Activated CD4-positive, alpha-beta T cell treated with anti-CD3 and anti-CD28 coated beads, Interleukin-2, Interleukin-4, amounts not matched to agents 100 ng/mL and 50 ng/mL, durations not matched to agents 16 hours and 8 hours (primary cell): ENCODE measurements at regions not wholly inside any gene's neighbourhood (a gene's known extent, or its start where the extent isn't known, plus 50 kb on each side); places are given as distances from the start of the nearest gene placed in this dataset.

Experiments
- DNase-seq: peaks from one replicate; pipeline ENCODE4 v3.0.0-alpha.2; 2020; ENCODE audit warnings: low spot score

GRCh38 chr1:177571485-177572076 lies 398.3 kb downstream of the SEC16B start:
- DNase-seq, result no peak

DNA sequence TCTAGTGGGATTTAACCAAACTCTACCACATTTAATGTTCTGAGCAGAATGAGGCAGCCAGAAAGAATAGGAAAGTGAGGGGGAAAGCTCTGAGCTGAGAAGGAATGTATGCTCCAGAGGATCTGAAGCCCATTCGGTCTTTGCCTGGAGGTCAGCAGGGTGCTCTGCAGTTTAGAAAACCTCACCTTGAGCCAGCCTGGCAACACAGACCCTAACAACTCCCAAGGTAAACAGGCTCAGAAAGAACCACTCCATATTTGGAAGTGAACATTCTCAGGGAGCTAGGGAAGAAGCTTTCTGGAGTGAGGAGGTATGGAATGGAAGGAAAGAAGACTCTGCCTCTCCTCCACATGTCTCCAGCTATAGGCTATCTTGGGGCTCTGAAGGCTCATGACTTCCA lies 398.8 kb downstream of the SEC16B start:
- DNase-seq, result no peak

DNA sequence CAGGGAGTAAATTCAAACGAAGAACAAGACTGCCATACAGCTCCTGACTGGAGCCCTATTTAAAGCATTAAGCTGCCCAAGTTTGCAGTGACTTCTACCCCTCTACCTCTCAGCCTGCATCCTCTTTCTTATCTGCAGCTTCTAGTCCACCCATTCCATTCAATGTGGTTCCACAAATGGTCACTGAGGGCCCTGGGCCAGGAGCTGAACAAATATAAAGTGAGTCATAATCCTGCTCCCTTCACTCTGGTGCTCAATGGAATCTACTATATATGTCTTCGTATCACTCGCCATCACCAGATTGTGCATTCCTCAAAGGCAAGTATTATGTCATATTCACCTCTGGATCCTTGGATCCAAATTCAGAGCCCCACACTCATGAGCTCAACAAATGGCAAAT lies 398.7 kb downstream of the BRINP2 start:
- no peak for DNase-seq

DNA sequence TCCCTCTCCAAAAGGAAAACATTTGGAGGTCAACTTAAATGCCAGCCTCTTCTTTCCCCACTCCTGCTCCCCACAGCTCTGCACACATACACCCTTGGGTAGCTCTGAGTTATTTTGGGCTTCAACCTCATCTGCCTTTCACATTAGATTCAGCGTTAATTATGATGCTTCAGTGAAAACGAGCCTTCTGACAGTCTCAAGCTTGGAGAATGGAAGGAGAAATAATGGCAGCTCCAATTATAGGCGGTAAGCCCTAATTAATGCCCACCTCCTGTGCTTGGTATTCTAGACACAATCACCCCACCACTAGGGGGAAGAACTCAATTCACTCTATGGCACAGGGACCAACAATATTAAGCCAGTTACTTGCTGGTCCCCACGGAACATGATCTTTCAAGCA lies 397.9 kb downstream of the BRINP2 start:
- no peak for DNase-seq

GRCh38 chr1:177567393-177567792 lies 396.6 kb downstream of the BRINP2 start:
- no peak for DNase-seq

- DNase-seq, result no peak
Measured at GRCh38 chr1:177566495-177566894, 395.7 kb downstream of the BRINP2 start.

DNA sequence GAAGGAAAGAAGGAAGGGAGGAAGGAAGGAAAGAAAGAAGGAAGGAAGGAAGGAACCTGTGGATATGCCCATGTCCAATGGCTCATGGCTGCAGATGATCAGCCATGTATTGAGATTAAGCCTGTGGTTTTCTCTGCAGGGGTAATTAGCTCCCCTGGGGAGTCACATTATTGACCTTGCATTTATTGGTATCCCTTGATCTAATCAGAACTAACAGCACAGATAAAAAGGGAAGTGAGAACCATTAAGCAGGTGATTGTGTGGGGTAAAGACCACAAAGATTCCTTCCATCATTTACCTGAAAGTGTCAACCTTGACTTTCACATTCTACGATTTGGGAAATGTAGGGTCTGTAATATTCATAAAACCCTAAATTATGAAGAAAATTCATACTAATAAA lies 390.7 kb downstream of the BRINP2 start:
- no peak for DNase-seq

GRCh38 chr1:177558372-177558771 lies 387.6 kb downstream of the BRINP2 start:
- DNase-seq, result no peak

DNA sequence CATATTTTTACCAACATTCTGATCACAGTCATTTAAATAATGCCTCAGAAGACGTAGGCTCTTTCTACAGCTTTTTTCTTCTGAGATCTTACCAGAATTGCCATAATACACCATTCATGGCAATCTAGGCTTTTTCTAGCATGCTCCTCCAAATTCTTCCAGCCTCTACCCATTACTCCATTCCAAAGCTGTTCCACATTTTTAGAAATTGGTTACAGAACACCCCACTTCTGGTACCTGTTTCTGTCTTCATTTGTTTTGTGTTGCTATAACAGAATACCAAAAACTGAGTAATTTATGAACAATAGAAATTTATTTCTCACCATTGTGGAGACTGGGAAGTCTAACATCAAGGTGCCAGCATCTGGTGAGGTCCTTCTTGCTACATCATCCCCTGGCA lies 385.4 kb downstream of the BRINP2 start:
- no peak for DNase-seq

DNA sequence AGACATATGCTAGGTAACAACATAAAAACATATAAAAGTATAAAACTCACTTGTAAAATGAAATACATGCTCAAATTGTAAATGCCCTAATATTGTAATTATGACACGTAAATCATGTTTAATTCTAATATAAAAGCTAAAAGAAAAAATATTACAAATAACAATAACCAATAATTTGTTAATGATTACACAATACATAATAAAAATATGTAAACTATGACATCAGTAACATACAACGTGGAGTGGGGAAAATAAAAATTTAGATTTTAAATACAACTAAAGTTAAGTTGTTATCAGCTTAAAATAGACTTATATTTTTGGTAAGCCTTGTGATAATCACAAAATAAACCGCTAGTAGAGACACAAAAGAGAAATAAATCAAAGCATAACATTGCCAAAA lies 376.4 kb downstream of the BRINP2 start:
- no peak for DNase-seq

DNA sequence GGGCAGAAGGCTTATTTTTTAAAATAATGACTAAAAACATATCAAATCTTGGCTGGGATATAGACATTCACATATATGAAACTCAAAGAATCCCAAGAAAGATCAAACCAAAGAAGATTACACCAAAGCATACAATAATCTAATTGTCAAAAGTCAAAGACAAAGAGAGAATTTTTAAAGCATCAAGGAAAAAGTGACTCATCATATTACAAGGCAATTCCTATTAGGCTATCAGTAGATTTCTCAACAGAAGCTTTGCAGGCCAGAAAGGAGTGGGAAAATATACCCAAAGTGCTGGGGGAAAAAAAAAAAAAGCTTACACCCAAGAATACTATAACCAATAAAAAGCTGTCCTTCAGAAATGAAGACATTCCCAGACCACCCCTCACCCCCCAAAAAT lies 375.6 kb downstream of the BRINP2 start:
- DNase-seq, result no peak

- DNase-seq, result no peak
Measured at GRCh38 chr1:177526201-177526600, 355.4 kb downstream of the BRINP2 start.

DNA sequence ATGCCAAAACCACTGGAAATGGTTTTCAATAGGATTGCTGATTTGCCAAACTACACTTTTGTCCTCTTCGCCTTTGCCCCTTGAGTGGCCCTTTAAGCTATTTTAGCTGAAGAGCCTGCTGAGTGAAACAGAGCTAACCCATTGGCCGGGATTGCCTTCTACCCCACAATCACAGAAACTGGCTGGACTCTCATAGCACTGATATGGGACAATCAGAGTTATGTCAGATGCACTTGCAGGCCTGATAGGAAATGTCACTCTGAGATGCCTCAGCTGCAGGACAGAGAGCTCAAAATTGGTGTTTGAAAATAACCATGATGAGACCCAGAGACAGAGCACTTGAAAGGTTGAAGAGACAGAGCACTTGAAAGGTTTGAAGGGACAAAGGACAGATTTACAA lies 354.4 kb downstream of the BRINP2 start:
- DNase-seq, result no peak

GRCh38 chr1:177517546-177517945 lies 346.8 kb downstream of the BRINP2 start:
- DNase-seq, result no peak

- no peak for DNase-seq
Measured at GRCh38 chr1:177514207-177514606, 343.4 kb downstream of the BRINP2 start.

GRCh38 chr1:177511036-177511435 lies 340.3 kb downstream of the BRINP2 start:
- no peak for DNase-seq

GRCh38 chr1:177505905-177506590 lies 335.3 kb downstream of the BRINP2 start:
- DNase-seq, result no peak

DNA sequence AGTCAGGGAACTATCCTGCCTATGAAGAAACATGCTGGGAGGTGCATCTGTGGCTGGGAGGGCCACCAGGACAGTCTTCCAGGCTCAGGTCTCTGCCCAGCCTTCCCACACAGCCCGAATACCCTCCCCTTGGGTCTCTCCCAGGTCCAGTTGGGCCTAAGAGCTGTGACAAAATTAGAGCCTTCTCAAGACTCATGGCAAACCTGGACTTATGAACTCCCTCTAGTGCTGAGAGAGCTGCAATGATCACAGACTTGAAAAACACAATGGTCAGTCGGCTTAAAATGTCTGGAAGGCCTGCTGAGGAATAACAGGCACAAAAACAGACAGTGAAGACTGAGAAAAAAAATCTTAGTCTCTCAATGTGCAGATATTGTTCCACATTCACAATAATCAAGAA lies 325.1 kb downstream of the BRINP2 start:
- DNase-seq, result no peak

DNA sequence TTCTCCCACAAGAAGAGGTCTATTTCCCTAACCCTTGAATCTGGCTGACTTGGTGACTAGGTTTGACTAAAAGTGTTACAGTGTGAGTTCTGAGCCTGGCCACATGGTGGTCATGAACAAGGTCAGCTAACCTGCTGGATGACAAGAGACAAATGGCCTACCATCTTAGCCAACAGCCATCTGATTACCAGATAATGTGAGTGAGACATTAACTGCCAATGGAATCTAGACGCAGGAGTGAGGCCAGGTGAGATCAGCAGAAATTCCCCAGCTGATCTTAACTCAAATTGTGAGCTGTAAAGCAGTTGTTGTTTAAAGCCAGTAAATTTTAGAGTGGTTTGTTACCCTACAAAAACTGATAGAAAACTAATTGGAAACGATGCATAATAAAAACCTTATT lies 320.0 kb downstream of the BRINP2 start:
- DNase-seq, result no peak

DNA sequence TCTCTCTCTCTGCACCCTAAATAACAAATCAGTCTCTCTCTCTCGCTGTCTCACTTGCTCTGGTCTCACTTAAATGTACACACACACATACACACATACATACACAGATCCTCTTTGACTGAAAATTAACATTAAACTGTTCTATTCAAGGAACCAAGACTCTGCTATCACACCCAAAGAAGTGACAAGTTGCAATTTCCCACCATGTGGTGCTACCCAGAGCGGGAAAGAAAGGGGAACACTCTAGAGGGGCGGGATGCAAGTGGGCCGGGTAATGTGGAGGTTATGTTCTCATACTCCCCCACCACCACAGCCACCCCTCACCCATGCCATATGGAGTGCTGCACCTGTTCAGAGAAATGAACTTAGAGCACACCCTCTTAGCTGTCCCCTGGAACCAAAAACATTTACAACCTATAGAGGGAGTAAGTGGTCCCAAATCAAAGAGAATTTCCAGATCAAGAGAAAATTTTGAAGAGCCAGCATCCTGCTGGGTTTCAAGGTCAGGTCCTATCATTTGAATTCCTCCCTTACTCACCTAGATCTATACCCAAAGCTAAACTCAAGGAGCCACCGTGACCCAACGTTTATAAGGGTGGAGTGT lies 319.4 kb downstream of the BRINP2 start:
- DNase-seq, result no peak

GRCh38 chr1:177488722-177489121 lies 318.0 kb downstream of the BRINP2 start:
- DNase-seq, result no peak

GRCh38 chr1:177487481-177487880 lies 316.7 kb downstream of the BRINP2 start:
- DNase-seq, result no peak

DNA sequence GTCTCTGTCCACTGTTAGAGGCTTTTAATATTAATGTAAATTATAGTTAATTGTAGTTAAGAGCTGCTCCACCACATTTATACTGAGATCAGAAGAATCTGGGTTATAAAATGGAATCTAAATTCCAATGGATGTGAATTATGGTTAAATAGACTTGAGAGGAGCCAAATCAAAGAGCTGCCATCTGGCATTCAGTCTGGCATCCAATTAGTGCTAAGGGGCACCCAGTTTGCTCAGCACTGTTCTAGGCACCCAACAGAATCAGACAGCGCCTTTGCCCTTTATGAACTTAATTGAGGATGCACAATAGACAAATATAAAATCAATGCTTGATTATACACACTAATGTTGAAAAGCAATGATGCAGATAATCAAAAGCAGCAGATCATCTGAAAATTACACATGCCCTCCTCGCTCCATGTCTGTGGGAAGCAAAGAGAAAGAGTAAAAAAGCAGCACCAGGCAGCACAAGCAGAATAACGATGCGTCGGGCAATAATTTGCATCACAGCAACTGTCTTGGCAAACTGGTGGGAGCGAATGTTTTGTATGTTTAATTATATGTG lies 310.1 kb downstream of the BRINP2 start:
- no peak for DNase-seq
